Osteocyte (in vitro differentiated cells): ENCODE measurements at regions not wholly inside any gene's neighbourhood (a gene's known extent, or its start where the extent isn't known, plus 50 kb on each side); places are given as distances from the start of the nearest gene placed in this dataset.

Source experiments
- DNase-seq: peaks from one replicate; pipeline ENCODE4 v3.0.0; 2021; ENCODE audit warnings: mixed read lengths; ENCODE audit not compliant: unreplicated experiment; ENCODE audit errors: extremely low spot score
- H3K27ac Mint-ChIP-seq: one replicate; pipeline ENCODE4 v1.8.0; 2021; ENCODE audit warnings: mild to moderate bottlenecking, mixed read lengths; ENCODE audit not compliant: unreplicated experiment
- H3K27me3 Mint-ChIP-seq: one replicate; pipeline ENCODE4 v1.8.0; 2021; ENCODE audit warnings: mixed read lengths; ENCODE audit not compliant: unreplicated experiment
- H3K36me3 Mint-ChIP-seq: one replicate; pipeline ENCODE4 v1.8.0; 2021; ENCODE audit warnings: mixed read lengths; ENCODE audit not compliant: unreplicated experiment
- H3K4me1 Mint-ChIP-seq: one replicate; pipeline ENCODE4 v1.8.0; 2021; ENCODE audit warnings: mixed read lengths; ENCODE audit not compliant: unreplicated experiment
- H3K4me3 Mint-ChIP-seq: one replicate; pipeline ENCODE4 v1.8.0; 2021; ENCODE audit warnings: mild to moderate bottlenecking, moderate library complexity, mixed read lengths; ENCODE audit not compliant: unreplicated experiment
- H3K9me3 Mint-ChIP-seq: one replicate; pipeline ENCODE4 v1.8.0; 2021; ENCODE audit warnings: mixed read lengths; ENCODE audit not compliant: unreplicated experiment
- CTCF ChIP-seq: fragments of 200-600 bp; sonication (generic); IDR thresholded peaks from 2 replicates; pipeline ENCODE4 v1.5.0; 2021; ENCODE audit warnings: antibody characterized with exemption, mild to moderate bottlenecking, moderate library complexity

DNA sequence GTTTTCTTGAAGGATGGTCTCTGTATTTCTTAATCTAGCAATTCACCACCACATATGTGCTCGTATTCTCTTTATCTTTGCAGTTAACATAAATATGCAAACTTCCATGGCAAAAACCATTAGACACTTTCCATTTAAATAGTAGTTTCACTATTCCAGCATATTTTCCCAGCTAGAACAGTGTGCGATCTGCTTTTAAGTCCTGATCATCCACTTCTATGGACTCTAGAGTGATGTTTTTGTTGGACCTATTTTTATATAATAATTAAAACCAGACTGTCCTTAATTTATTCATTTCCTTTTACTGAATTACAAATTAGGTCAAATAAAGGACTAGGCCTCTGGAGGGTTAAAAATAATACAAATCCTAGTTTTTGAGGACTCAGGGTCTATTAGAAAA, 418.4 kb upstream of the TRIB2 start:
- Mint-ChIP-seq H3K27ac (no peak overlapping the region), H3K36me3 (no peaks in the 10 kb centered on the region), H3K27me3 (no peaks in the 10 kb centered on the region), H3K9me3 (peaks cover 5% of the 10 kb centered on the region), H3K4me3 (no peak overlapping the region), H3K4me1 (peaks cover 26% of the 10 kb centered on the region)
- TF ChIP-seq CTCF, result no peak
- no peak for DNase-seq

DNA sequence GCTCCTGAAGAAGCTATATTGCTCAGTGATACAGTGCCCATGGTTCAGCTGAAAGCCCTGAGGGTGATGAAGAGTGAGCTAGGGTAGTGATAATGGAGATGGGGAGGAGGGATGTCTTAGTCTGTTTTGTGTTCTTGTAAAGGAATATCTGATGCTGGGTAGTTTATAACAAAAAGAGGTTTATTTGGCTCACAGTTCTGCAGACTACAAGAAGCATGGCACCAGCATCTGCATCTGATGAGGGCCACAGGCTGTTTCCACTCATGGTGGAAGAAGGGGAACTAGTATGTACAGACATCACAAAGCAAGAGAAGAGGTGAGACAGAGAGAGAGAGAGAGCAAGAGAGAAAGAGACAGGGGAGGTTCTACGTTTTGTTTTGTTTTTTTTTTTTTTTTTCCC, 417.3 kb upstream of the TRIB2 start:
- Mint-ChIP-seq H3K9me3 (peaks cover 5% of the 10 kb centered on the region), H3K27ac (no peak overlapping the region), H3K4me3 (no peak overlapping the region), H3K27me3 (no peaks in the 10 kb centered on the region), H3K4me1 (peaks cover 37% of the 10 kb centered on the region), H3K36me3 (no peaks in the 10 kb centered on the region)
- no peak for TF ChIP-seq CTCF
- DNase-seq, result no peak

DNA sequence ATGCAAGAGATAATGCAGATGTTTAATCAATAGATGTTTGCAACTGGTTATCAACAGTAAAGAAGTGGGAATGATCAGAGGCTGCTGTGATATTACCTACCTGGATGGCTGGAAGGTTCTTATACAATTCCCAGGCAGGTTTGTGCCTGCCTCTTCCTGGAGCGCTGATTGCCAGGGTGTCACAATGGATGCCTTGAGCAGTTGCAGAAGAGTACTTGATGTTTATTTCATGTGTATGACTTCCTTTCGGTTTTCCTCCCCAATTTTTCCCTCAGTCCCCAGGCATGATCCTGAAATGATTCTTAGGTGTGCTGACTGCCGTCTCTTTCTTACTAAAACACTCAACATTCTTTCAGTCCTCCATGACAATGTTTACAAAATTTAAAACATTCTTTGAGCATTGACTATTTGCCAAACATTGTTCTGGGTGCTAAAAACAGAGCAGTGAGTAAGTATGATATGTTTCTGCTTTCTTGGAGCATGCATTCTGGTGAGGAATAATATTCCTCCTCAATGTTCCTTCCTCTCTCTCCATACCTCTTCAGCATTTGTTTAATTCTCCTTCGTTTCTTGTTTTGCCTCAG, 416.6 kb upstream of the TRIB2 start:
- TF ChIP-seq CTCF, result no peak

GRCh38 chr2:12300927-12301326, 415.8 kb upstream of the TRIB2 start:
- peaks cover 2% of the 10 kb centered on the region for H3K36me3 Mint-ChIP-seq
- peaks cover 8% of the 10 kb centered on the region for H3K9me3 Mint-ChIP-seq
- H3K4me3 Mint-ChIP-seq, result no peak overlapping the region
- no peak overlapping the region for H3K27ac Mint-ChIP-seq
- TF ChIP-seq CTCF, result no peak
- no peaks in the 10 kb centered on the region for H3K27me3 Mint-ChIP-seq
- peaks cover 44% of the 10 kb centered on the region for H3K4me1 Mint-ChIP-seq
- DNase-seq, result no peak

More for the DNA sequence above, 416.6 kb upstream of the TRIB2 start:
- H3K4me1 Mint-ChIP-seq, result peaks cover 43% of the 10 kb centered on the region
- no peaks in the 10 kb centered on the region for H3K27me3 Mint-ChIP-seq
- no peak overlapping the region for H3K27ac Mint-ChIP-seq
- DNase-seq, result no peak
- H3K4me3 Mint-ChIP-seq, result no peak overlapping the region
- peaks cover 5% of the 10 kb centered on the region for H3K9me3 Mint-ChIP-seq
- no peaks in the 10 kb centered on the region for H3K36me3 Mint-ChIP-seq

GRCh38 chr2:12302140-12302539, 414.6 kb upstream of the TRIB2 start:
- no peak for TF ChIP-seq CTCF
- H3K4me3 Mint-ChIP-seq, result no peak overlapping the region
- peaks cover 5% of the 10 kb centered on the region for H3K36me3 Mint-ChIP-seq
- H3K27ac Mint-ChIP-seq, result peak overlapping the region; percentile 58
- H3K4me1 Mint-ChIP-seq, result peaks cover 38% of the 10 kb centered on the region
- H3K27me3 Mint-ChIP-seq, result no peaks in the 10 kb centered on the region
- DNase-seq, result no peak
- peaks cover 7% of the 10 kb centered on the region for H3K9me3 Mint-ChIP-seq
